H9 (cell line): ENCODE measurements at regions not wholly inside any gene's neighbourhood (a gene's known extent, or its start where the extent isn't known, plus 50 kb on each side); places are given as distances from the start of the nearest gene placed in this dataset.

Experiments used
- DNase-seq: peaks from one replicate; pipeline ENCODE4 v3.0.0-alpha.2; 2017
- H2AFZ ChIP-seq: one replicate; pipeline ENCODE4 v1.6.1; 2013; ENCODE audit warnings: mild to moderate bottlenecking, low read length, control low read depth, moderate library complexity
- H2AK5ac ChIP-seq: 2 replicates; pipeline ENCODE4 v1.6.1; 2013; ENCODE audit warnings: low read length, control low read depth, mixed read lengths; ENCODE audit not compliant: insufficient read length
- H2BK120ac ChIP-seq: one replicate; pipeline ENCODE4 v1.6.1; 2013; ENCODE audit warnings: low read depth, mild to moderate bottlenecking, low read length, control low read depth, inconsistent platforms; ENCODE audit not compliant: poor library complexity, severe bottlenecking
- H2BK12ac ChIP-seq: 2 replicates; pipeline ENCODE4 v1.6.1; 2013; ENCODE audit warnings: low read length, control low read depth, mixed read lengths, low read depth; ENCODE audit not compliant: insufficient read length
- H2BK15ac ChIP-seq: 2 replicates; pipeline ENCODE4 v1.6.1; 2013; ENCODE audit warnings: low read depth, low read length, control low read depth
- H2BK20ac ChIP-seq: one replicate; pipeline ENCODE4 v1.6.1; 2013; ENCODE audit warnings: low read depth, mild to moderate bottlenecking, low read length, control low read depth, inconsistent platforms; ENCODE audit not compliant: poor library complexity, severe bottlenecking
- H2BK5ac ChIP-seq: 2 replicates; pipeline ENCODE4 v1.6.1; 2013; ENCODE audit warnings: low read length, control low read depth, mixed read lengths; ENCODE audit not compliant: insufficient read length
- H3K14ac ChIP-seq: 2 replicates; pipeline ENCODE4 v1.6.1; 2013; ENCODE audit warnings: low read length, control low read depth; ENCODE audit not compliant: insufficient read depth
- H3K18ac ChIP-seq: 2 replicates; pipeline ENCODE4 v1.6.1; 2013; ENCODE audit warnings: low read depth, mild to moderate bottlenecking, mixed read lengths, low read length, control low read depth; ENCODE audit not compliant: insufficient read length
- H3K23ac ChIP-seq: 2 replicates; pipeline ENCODE4 v1.6.1; 2013; ENCODE audit warnings: low read length, control low read depth, mixed read lengths, low read depth; ENCODE audit not compliant: insufficient read length
- H3K23me2 ChIP-seq: 2 replicates; pipeline ENCODE4 v1.6.1; 2013; ENCODE audit warnings: low read depth, mild to moderate bottlenecking, mixed read lengths, low read length, control low read depth; ENCODE audit not compliant: insufficient read length, poor library complexity, severe bottlenecking
- H3K27ac ChIP-seq: 2 replicates; pipeline ENCODE4 v1.5.1; 2013; ENCODE audit warnings: low read length, control low read depth, mixed read lengths, low read depth; ENCODE audit not compliant: insufficient read length
- H3K27me3 ChIP-seq: 2 replicates; pipeline ENCODE4 v1.6.1; 2013; ENCODE audit warnings: low read length, control low read depth, inconsistent platforms; ENCODE audit not compliant: insufficient read depth
- H3K4ac ChIP-seq: 2 replicates; pipeline ENCODE4 v1.6.1; 2013; ENCODE audit warnings: low read depth, mild to moderate bottlenecking, control low read depth, inconsistent platforms, low read length, moderate library complexity
- H3K4me1 ChIP-seq: 2 replicates; pipeline ENCODE4 v1.6.1; 2013; ENCODE audit warnings: low read length, control low read depth, inconsistent platforms; ENCODE audit not compliant: insufficient read depth
- H3K4me2 ChIP-seq: 2 replicates; pipeline ENCODE4 v1.6.1; 2013; ENCODE audit warnings: low read length, control low read depth, mixed read lengths; ENCODE audit not compliant: insufficient read length, insufficient read depth
- H3K56ac ChIP-seq: 2 replicates; pipeline ENCODE4 v1.6.1; 2013; ENCODE audit warnings: low read depth, mild to moderate bottlenecking, mixed read lengths, low read length, control low read depth; ENCODE audit not compliant: insufficient read length
- H3K79me1 ChIP-seq: 2 replicates; pipeline ENCODE4 v1.6.1; 2013; ENCODE audit warnings: low read depth, mild to moderate bottlenecking, moderate library complexity, low read length, control low read depth, inconsistent platforms; ENCODE audit not compliant: insufficient read depth, poor library complexity, severe bottlenecking
- H3K79me2 ChIP-seq: 2 replicates; pipeline ENCODE4 v1.6.1; 2013; ENCODE audit warnings: low read length, control low read depth, inconsistent platforms; ENCODE audit not compliant: insufficient read depth
- H3K9ac ChIP-seq: 2 replicates; pipeline ENCODE4 v1.6.1; 2013; ENCODE audit warnings: low read length, control low read depth, mixed read lengths; ENCODE audit not compliant: insufficient read length; ENCODE audit errors: extremely low read depth
- H3K9me3 ChIP-seq: one replicate; pipeline ENCODE4 v1.6.1; 2013; ENCODE audit warnings: low read depth, low read length, inconsistent platforms; ENCODE audit not compliant: control insufficient read depth
- H3T11ph ChIP-seq: one replicate; pipeline ENCODE4 v1.6.1; 2013; ENCODE audit warnings: mild to moderate bottlenecking, low read length, control low read depth, inconsistent platforms
- H4K20me1 ChIP-seq: one replicate; pipeline ENCODE4 v1.6.1; 2013; ENCODE audit not compliant: control insufficient read depth, insufficient read length, insufficient read depth
- H4K5ac ChIP-seq: 2 replicates; pipeline ENCODE4 v1.6.1; 2013; ENCODE audit warnings: low read depth, mild to moderate bottlenecking, mixed read lengths, low read length, control low read depth; ENCODE audit not compliant: insufficient read length
- H4K8ac ChIP-seq: replicated peaks from 2 replicates; pipeline ENCODE4 v1.6.1; 2013; ENCODE audit warnings: low read length, control low read depth, mixed read lengths, low read depth; ENCODE audit not compliant: insufficient read length
- H4K91ac ChIP-seq: 2 replicates; pipeline ENCODE4 v1.6.1; 2013; ENCODE audit warnings: low read depth, mild to moderate bottlenecking, moderate library complexity, mixed read lengths, low read length, control low read depth; ENCODE audit not compliant: insufficient read length
- H3K27ac Mint-ChIP-seq, 3 experiments: 2 replicates in 2 of 3; 3 replicates in 1 of 3; pipeline ENCODE4 v1.8.0; 2020 to 2021; ENCODE audit warnings: mixed read lengths in 3 of 3, mild to moderate bottlenecking in 1 of 3, moderate library complexity in 1 of 3
- H3K27me3 Mint-ChIP-seq: 2 replicates; pipeline ENCODE4 v1.8.0; 2021; ENCODE audit warnings: low read depth, mild to moderate bottlenecking, moderate library complexity, mixed read lengths
- H3K36me3 Mint-ChIP-seq, 3 experiments: 2 replicates in 2 of 3; 3 replicates in 1 of 3; pipeline ENCODE4 v1.8.0; 2020 to 2021; ENCODE audit warnings: low read depth in 3 of 3, mixed read lengths in 3 of 3; ENCODE audit not compliant: insufficient read depth in 1 of 3
- H3K4me1 Mint-ChIP-seq, 2 experiments: 2 replicates each; pipeline ENCODE4 v1.8.0; 2020; ENCODE audit warnings: mixed read lengths in 2 of 2
- H3K4me3 Mint-ChIP-seq, 2 experiments: 2 replicates in 1 of 2; 3 replicates in 1 of 2; pipeline ENCODE4 v1.8.0; 2020 to 2021; ENCODE audit warnings: mild to moderate bottlenecking in 2 of 2, mixed read lengths in 2 of 2, moderate library complexity in 1 of 2
- H3K9me3 Mint-ChIP-seq, 2 experiments: 2 replicates in 1 of 2; 3 replicates in 1 of 2; pipeline ENCODE4 v1.8.0; 2020; ENCODE audit warnings: mild to moderate bottlenecking in 2 of 2, mixed read lengths in 2 of 2, moderate library complexity in 1 of 2
- CTCF ChIP-seq: fragments of 200-600 bp; sonication (generic); conservative IDR thresholded peaks from 3 replicates; pipeline ENCODE4 v1.8.0; 2021; ENCODE audit warnings: antibody characterized with exemption, mild to moderate bottlenecking
- WGBS: extraction: QIAGEN DNeasy Blood & Tissue Kit; methylation state at CpG from one replicate; pipeline ENCODE4 v1.1.7; 2013; ENCODE audit warnings: missing lambda C conversion rate, low lambda C conversion rate, mixed read lengths; ENCODE audit not compliant: insufficient read length; ENCODE audit errors: extremely low coverage; 5-methylcytosine and 5-hydroxymethylcytosine counted together

- no peak overlapping the region for H3K14ac ChIP-seq
- Mint-ChIP-seq H3K4me3 (no peak overlapping the region), H3K27ac (no peak overlapping the region), H3K9me3 (no peaks in the 10 kb centered on the region), H3K4me1 (peaks cover 11% of the 10 kb centered on the region in 2 experiments), H3K27me3 (peaks cover 13% of the 10 kb centered on the region), H3K36me3 (no peaks in the 10 kb centered on the region)
- H3K9ac ChIP-seq: no peak overlapping the region
- no peak for DNase-seq
- no peak overlapping the region for H3K27ac ChIP-seq
- H3K18ac ChIP-seq: no peak overlapping the region
- no peak overlapping the region for H3T11ph ChIP-seq
- H3K23me2 ChIP-seq: no peaks in the 10 kb centered on the region
- WGBS: no CpG with 5 or more reads among the region's 2 CpGs
- H2BK20ac ChIP-seq: no peak overlapping the region
- no peak overlapping the region for H4K91ac ChIP-seq
- H3K27me3 ChIP-seq: no peaks in the 10 kb centered on the region
- H2BK5ac ChIP-seq: no peak overlapping the region
- TF ChIP-seq CTCF: no peak
- no peak overlapping the region for H3K4me2 ChIP-seq
- no peak overlapping the region for H4K8ac ChIP-seq
- H2AK5ac ChIP-seq: no peak overlapping the region
- no peak overlapping the region for H2AFZ ChIP-seq
- no peak overlapping the region for H2BK120ac ChIP-seq
- H3K4ac ChIP-seq: no peak overlapping the region
- no peaks in the 10 kb centered on the region for H3K9me3 ChIP-seq
- H2BK15ac ChIP-seq: no peak overlapping the region
- H3K4me1 ChIP-seq: peaks cover 5% of the 10 kb centered on the region; the same call in 1 of the 2 replicates
- no peak overlapping the region for H3K23ac ChIP-seq
- H3K56ac ChIP-seq: no peak overlapping the region
- H3K79me2 ChIP-seq: no peaks in the 10 kb centered on the region
- H4K20me1 ChIP-seq: no peaks in the 10 kb centered on the region
- no peak overlapping the region for H2BK12ac ChIP-seq
- no peaks in the 10 kb centered on the region for H3K79me1 ChIP-seq
- H4K5ac ChIP-seq: no peak overlapping the region
Observed at GRCh38 chr12:41963398-41963797, 181.3 kb downstream of the GXYLT1 start.
